ENCODE measurements at regions not wholly inside any gene's neighbourhood (a gene's known extent, or its start where the extent isn't known, plus 50 kb on each side); places are given as distances from the start of the nearest gene placed in this dataset.
A peak's percentile ranks its signal among the peaks of the same experiment; 100 is the strongest.

DNA sequence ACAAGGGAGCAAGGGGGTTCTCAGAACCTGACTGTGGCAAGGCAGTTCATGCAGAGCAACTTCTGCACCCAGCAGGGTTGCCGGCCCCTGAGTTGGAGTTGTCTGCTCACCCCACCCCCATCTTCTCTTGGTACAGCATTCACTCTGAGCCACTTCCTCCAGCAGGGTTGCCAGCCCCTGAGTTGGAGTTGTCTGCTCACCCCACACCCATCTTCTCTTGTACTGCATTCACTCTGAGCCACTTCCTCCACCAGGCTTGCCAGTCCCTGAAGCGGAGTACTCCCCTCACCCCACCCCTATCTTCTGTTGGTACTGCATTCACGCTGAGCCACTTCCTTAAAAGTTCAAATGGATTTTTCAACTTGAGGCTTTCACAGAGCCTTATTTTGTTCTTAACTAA is 79.7 kb upstream of the SYNDIG1 start:
- Mint-ChIP-seq H3K4me1 (peaks cover 19 to 22% of the 10 kb centered on the region in 2 donors), H3K27ac (peak overlapping the region in 4 of 6 donors; percentile 8 to 67 (median 26)), H3K4me3 (peak overlapping the region in 2 of 5 donors; percentile 7 to 66), H3K27me3 (ENCODE audit: low read depth in 3 of 3) (peaks cover 0 to 6% (median 2%) of the 10 kb centered on the region in 3 donors), H3K9me3 (no peaks in the 10 kb centered on the region), H3K36me3 (no peaks in the 10 kb centered on the region)
- DNase-seq, result peak in 2 of 3 donors; percentile 0 to 4

DNA sequence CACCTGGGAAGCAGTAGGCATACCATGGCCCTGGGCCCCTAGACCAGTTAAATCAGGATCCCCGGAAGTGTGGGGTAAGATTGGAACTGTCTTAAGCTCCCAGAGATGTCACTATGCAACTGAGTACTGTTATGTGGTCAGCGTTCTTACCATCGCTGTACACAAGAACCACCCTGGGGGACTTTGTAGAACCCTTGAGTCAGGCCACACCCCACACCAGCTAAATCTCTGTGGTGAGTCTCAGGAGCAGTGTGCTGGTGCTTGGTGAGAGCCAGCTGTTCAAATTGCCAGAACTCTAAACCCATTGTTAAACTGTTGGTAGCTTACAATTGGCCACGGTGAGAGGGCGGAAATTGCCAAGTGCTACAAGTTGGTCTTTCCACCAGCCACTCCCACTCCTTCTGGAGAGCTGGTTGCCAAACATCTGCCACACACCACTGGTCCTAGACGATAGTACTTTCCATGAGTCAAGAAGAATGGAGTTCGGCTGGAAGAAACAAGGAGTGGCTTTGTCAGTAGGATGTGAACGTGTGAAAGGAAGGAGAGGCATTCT is 80.5 kb upstream of the SYNDIG1 start:
- Mint-ChIP-seq H3K4me1 (peaks cover 19 to 22% of the 10 kb centered on the region in 2 donors), H3K36me3 (no peaks in the 10 kb centered on the region), H3K27ac (peak overlapping the region in 3 of 6 donors; percentile 1 to 67 (median 15)), H3K27me3 (ENCODE audit: low read depth in 3 of 3) (peaks cover 0 to 9% (median 2%) of the 10 kb centered on the region in 3 donors), H3K4me3 (peak overlapping the region in 2 of 5 donors; percentile 10 to 51), H3K9me3 (no peaks in the 10 kb centered on the region)
- no peak for DNase-seq

DNA sequence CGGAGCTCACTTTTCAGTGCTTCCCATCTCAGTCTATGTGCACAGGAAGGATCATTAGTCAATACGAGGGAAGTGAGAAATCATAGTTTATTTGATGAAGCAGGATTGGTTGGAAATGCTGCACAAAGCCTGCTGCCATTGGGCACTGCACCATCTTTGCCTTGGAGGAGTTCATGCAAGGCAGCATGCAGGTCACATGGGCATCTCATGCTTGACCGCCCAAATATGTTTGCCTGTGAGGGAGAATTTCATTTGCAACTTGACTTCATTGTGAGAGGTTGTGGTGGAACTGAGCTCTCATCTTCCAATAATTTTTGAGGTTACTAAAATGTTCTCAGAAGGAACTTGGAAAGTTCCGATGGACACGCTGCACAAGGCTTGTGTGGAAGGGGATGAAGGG is 83.9 kb upstream of the SYNDIG1 start:
- Mint-ChIP-seq H3K9me3 (no peaks in the 10 kb centered on the region), H3K4me3 (no peak overlapping the region), H3K27me3 (ENCODE audit: low read depth in 3 of 3) (peaks cover 0 to 6% (median 3%) of the 10 kb centered on the region in 3 donors), H3K4me1 (peaks cover 18 to 19% of the 10 kb centered on the region in 2 donors), H3K36me3 (no peaks in the 10 kb centered on the region), H3K27ac (no peak overlapping the region)
- DNase-seq, result no peak

DNA sequence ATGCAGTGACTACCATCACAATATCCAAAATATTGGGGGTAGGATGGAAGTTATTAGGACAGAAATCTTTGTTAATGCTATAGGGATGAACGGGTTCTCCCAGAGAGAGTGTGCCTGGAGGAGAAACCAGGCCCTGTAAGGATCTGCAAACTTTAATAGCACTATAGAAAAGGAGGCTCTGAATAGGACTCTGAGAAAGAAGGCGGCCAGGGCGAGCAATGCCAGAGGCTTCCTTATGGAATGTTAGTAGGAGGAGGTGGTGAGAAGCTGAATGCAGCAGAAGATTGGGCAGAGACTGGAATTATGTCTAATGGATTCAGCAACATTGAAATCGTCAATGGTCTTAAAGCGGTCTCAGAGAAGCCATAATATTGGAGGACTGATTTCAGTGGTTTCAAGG is 84.6 kb upstream of the SYNDIG1 start:
- H3K4me3 Mint-ChIP-seq, result no peak overlapping the region
- H3K36me3 Mint-ChIP-seq, result no peaks in the 10 kb centered on the region
- H3K4me1 Mint-ChIP-seq, result peaks cover 11 to 14% of the 10 kb centered on the region in 2 donors
- H3K9me3 Mint-ChIP-seq, result no peaks in the 10 kb centered on the region
- peaks cover 0 to 4% (median 3%) of the 10 kb centered on the region in 3 donors for H3K27me3 Mint-ChIP-seq (ENCODE audit: low read depth in 3 of 3)
- H3K27ac Mint-ChIP-seq, result no peak overlapping the region
- DNase-seq, result no peak

DNA sequence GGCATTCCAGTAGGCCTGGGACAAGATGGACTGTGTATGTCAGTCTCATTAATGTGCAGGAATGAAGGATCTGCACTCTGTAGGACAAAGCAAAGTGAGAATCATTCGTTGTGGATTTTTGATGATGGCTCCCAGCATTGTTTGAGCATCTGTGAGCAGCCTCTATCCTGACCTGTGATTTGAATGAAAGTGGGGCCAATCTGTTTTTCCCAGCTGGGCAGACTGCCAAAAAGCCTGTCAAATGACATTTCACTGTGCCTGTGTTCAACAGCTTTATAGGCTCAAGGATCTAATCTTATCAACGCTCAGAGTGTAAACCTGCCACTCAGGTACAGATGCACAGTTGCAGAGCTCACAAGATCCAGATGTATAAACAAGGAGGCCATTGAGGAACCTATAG is 86.7 kb upstream of the SYNDIG1 start:
- no peak for DNase-seq
- Mint-ChIP-seq H3K9me3 (no peaks in the 10 kb centered on the region), H3K4me1 (no peaks in the 10 kb centered on the region), H3K4me3 (no peak overlapping the region), H3K36me3 (no peaks in the 10 kb centered on the region), H3K27ac (no peak overlapping the region), H3K27me3 (ENCODE audit: low read depth in 3 of 3) (peaks cover 0 to 7% (median 3%) of the 10 kb centered on the region in 3 donors)

DNA sequence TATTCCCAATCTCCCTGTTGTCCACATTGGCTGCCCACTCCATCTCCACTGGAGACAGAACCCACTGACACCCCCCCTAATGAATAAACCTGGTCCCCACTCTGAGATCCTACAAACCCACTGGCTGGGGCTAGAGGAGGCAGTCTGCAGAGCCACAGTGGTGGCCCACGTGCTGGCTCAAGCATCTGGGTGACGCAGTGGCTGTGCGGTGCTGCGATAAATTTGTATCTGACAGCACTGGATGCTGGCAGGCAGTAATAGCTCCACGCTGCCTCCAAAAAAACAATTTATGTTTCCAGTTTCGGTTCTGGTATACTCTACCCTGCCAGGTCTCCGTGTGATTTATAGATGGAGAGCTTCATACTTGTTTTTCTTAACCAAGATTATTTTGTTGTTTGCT is 87.1 kb upstream of the SYNDIG1 start:
- Mint-ChIP-seq H3K27me3 (ENCODE audit: low read depth in 3 of 3) (peaks cover 0 to 7% (median 3%) of the 10 kb centered on the region in 3 donors), H3K36me3 (no peaks in the 10 kb centered on the region), H3K4me3 (no peak overlapping the region), H3K4me1 (no peaks in the 10 kb centered on the region), H3K27ac (no peak overlapping the region), H3K9me3 (no peaks in the 10 kb centered on the region)
- DNase-seq, result no peak

DNA sequence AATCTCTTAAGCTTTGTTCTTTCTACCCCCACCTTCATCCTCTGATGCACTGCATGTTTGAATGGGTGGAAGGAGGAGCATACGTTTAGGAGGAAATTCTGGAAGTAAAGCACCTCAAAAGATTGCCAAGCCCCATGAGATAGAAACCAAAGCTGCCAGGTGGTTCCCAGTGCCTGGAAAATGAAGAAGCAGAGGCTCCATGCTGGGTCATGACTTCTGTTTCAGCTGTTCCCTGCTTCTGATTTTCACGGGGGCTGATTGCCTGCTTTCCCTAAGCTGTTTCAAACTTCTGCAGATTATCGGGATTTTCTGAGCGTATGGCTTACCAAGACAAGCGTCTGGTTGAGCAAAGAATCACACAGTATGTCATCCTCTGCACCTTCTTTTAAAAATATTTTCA is 87.5 kb upstream of the SYNDIG1 start:
- Mint-ChIP-seq H3K27me3 (ENCODE audit: low read depth in 3 of 3) (peaks cover 0 to 7% (median 3%) of the 10 kb centered on the region in 3 donors), H3K27ac (no peak overlapping the region), H3K36me3 (no peaks in the 10 kb centered on the region), H3K9me3 (no peaks in the 10 kb centered on the region), H3K4me1 (no peaks in the 10 kb centered on the region), H3K4me3 (no peak overlapping the region)
- no peak for DNase-seq

DNA sequence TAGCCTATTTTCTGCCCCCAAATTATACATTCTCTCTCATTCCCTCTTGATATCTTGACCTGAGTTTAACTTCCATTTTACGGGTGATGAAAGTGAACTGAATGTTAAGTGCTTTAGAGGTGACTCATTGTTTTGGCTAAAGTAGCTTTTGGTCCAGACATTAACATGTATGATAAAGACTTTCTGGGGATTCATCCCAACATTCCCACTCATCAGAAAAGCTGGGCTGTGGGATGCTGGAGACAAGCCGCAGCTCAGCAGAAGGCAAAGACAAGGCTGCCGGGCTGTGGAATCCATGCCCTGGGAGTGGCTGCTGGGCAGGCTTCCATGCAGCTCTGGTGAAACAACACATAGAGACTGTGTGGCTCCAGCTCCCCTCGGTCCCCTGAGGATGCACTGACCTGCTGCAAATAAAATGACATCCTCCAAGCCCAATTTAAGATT is 89.9 kb upstream of the SYNDIG1 start:
- no peaks in the 10 kb centered on the region for H3K36me3 Mint-ChIP-seq
- H3K4me3 Mint-ChIP-seq, result no peak overlapping the region
- DNase-seq, result no peak
- H3K9me3 Mint-ChIP-seq, result no peaks in the 10 kb centered on the region
- no peak overlapping the region for H3K27ac Mint-ChIP-seq
- H3K4me1 Mint-ChIP-seq, result no peaks in the 10 kb centered on the region
- H3K27me3 Mint-ChIP-seq (ENCODE audit: low read depth in 3 of 3), result peaks cover 0 to 4% (median 3%) of the 10 kb centered on the region in 3 donors

DNA sequence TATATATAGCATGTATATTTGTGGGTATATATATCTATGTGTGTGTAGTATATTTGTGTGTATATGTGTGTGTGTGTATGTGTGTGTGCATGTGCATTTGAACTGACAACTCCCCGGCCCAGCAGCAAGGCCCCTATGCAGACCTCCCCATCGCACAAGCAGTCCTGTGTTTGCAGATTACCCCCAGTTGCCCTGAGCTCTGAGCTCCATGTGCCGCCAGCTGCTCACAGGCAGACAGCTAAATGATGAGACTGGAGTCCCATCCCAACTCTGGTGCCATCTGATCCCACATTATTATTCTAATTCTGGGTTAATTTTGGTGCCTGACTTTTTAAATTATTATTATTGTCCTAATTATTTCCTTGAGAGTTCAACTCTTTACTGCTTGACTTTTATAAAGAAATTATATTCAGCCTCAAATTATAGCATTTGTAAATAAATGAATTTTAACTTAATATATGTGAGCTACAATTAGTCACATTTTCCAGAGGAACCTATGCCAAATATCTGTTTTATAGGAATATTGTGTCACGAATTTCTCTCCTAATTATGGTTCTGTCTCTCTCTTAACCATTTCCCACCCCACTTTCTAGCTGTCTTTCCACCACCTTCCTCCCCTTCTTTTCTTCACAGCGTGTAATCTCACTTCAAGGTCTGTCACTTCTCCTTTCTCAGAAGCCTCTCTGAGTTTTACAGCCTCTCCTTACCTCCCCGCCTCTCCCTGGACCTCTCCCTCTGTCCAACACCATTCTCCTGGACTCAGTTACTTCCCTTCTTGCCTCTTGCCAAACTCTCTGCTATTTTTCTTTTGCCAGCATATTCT is 90.6 kb upstream of the SYNDIG1 start:
- Mint-ChIP-seq H3K4me1 (no peaks in the 10 kb centered on the region), H3K9me3 (no peaks in the 10 kb centered on the region), H3K27me3 (ENCODE audit: low read depth in 3 of 3) (peaks cover 0 to 4% (median 3%) of the 10 kb centered on the region in 3 donors), H3K27ac (no peak overlapping the region), H3K4me3 (no peak overlapping the region), H3K36me3 (no peaks in the 10 kb centered on the region)
- no peak for DNase-seq

DNA sequence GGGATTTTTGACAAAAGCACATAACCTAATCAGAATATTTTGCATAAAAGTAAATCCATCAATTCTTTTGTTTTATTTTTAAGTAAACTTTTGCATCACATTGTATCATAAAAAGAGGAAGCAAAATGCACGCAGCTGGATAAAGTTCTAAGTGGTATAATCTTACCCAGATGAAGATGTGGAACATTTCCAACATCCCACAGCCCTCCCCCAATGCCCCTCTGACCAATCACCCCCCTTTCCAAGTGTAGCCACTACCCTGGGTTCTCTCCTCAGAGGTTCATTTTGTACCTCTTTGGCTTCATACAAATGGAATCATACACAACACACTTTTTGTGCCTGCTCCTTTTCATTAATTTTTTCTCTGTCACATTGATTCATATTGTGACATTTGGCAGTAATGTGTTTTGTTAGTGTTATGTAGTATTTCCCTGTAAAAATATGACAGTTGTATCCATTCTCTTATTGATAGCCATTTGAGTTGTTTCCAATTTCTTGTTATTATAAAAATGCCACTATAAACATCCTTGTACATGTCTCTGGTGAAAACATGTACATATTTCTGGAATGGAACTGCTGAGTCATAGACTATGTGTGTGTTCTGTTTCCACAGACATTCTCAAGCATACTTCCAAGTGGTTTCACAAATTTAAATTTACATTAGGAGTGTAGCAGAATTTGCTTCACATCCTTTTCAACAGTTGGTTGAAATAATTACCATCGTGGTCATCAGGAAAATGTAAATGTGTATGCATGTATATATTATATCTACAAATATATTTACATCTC is 92.9 kb upstream of the SYNDIG1 start:
- H3K4me3 Mint-ChIP-seq, result no peak overlapping the region
- no peaks in the 10 kb centered on the region for H3K4me1 Mint-ChIP-seq
- no peak overlapping the region for H3K27ac Mint-ChIP-seq
- H3K27me3 Mint-ChIP-seq (ENCODE audit: low read depth in 3 of 3), result peaks cover 0 to 4% (median 0%) of the 10 kb centered on the region in 3 donors
- no peaks in the 10 kb centered on the region for H3K9me3 Mint-ChIP-seq
- DNase-seq, result no peak
- H3K36me3 Mint-ChIP-seq, result no peaks in the 10 kb centered on the region

DNA sequence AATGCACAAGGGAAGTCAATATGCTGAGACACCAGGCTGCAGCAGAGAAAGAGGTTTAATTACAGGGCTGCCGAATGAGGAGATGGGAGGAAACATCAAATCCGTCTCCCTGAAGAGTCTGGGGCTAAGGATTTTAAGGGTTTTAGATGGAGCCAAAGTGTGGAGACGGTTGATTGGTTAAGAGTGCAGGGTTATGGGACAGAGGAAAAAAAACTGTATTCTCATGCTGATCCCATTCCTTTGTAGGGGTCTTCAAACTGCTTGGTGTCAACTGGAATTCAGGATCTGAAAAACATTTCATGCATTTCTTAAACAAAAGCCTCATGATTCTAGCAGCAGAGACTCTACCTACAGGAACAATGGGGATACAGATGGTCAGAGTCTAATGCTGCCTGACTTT is 96.1 kb upstream of the SYNDIG1 start:
- Mint-ChIP-seq H3K27me3 (ENCODE audit: low read depth in 3 of 3) (no peaks in the 10 kb centered on the region), H3K9me3 (no peaks in the 10 kb centered on the region), H3K4me1 (no peaks in the 10 kb centered on the region), H3K4me3 (no peak overlapping the region), H3K27ac (no peak overlapping the region), H3K36me3 (no peaks in the 10 kb centered on the region)
- no peak for DNase-seq

DNA sequence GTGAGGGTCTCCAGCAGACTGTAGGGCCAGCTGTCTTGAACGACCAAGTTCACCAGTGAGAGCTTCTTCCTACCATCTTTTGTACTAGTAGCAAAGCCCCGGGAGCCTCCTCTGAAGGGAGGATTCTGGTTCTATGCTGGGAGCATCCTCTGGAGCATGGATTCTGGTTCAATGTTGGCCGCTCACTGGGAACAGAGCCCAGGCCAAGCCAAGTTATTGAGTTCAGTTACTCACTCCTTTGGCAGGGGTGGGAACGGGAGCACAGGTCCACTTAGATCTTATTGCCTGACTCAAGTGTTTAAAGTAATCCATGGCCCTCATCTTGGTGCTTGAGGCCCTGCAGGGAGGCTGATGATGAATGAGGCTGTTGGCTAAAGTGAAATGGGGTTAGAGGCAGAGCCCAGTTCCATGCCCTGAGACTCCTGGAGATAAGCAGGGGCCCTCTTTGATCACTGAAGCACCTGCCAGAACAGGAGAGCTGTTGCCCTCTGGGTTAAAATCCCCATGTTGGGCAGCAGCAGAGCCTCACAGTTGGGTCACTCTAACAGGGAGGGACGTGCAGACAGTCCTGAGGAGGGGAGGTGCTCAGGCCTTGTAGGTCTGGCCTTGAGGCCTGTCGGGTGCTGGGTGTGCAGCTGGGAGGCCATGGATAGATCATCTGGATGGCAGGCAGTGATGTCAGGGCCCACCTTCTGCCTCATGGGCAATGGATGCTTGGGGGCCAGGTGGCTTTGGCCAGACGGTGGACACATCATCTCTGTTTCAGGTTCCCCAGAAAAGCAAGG is 98.3 kb upstream of the SYNDIG1 start:
- Mint-ChIP-seq H3K4me3 (no peak overlapping the region), H3K27me3 (ENCODE audit: low read depth in 3 of 3) (no peaks in the 10 kb centered on the region), H3K27ac (no peak overlapping the region), H3K9me3 (no peaks in the 10 kb centered on the region), H3K4me1 (no peaks in the 10 kb centered on the region), H3K36me3 (no peaks in the 10 kb centered on the region)
- no peak for DNase-seq

DNA sequence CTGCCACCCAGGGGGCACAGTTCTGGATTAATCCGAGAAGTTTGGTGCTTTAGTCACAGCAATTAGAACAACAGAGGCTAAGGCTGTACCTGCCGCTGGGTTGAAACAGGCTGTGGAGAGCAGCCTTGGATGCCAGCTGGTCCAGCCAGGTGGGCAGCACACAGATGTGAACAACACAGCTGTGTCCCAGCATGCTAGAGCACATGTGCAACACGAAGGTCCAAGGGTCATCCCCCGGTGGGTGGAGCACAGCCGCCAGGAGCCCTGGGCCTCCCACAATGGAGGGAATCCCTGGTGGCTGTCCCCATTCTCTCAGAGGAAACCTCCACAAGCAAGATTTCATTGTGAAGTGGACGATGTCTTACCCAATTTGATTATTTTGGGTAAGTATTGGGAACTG is 99.2 kb upstream of the SYNDIG1 start:
- Mint-ChIP-seq H3K27ac (no peak overlapping the region), H3K36me3 (no peaks in the 10 kb centered on the region), H3K4me3 (no peak overlapping the region), H3K4me1 (no peaks in the 10 kb centered on the region), H3K9me3 (no peaks in the 10 kb centered on the region), H3K27me3 (ENCODE audit: low read depth in 3 of 3) (no peaks in the 10 kb centered on the region)
- DNase-seq, result no peak
